ENCODE measurements at regions not wholly inside any gene's neighbourhood (a gene's known extent, or its start where the extent isn't known, plus 50 kb on each side); places are given as distances from the start of the nearest gene placed in this dataset.

- TF ChIP-seq RAD21 (IDR thresholded peaks at IDR 0.05; ENCODE audit: low read length) (no peak), FOSL2 (IDR thresholded peaks at IDR 0.05; ENCODE audit: borderline replicate concordance, low read depth) (no peak)
These were observed 55.2 kb upstream of the OLFM1 start for GRCh38 chr9:135032041-135032835.

GRCh38 chr9:135032868-135033460 is 54.5 kb upstream of the OLFM1 start:
- Histone ChIP-seq H3K79me2 (ENCODE audit: insufficient read depth) (no peaks in the 10 kb centered on the region), H3K4me1 (ENCODE audit: control insufficient read depth in 1 of 2, insufficient read depth in 2 of 2, low read depth in 1 of 2, low read length in 1 of 2) (no peaks in the 10 kb centered on the region)
- WGBS (ENCODE audit: low lambda C conversion rate) = 61% methylated on average over 20 of the region's 22 CpGs

More at GRCh38 chr9:135032041-135032835, 55.2 kb upstream of the OLFM1 start:
- CTCF ChIA-PET = interaction anchor here (1.3 kb wide), 1 partner anchor 9 kb away, joined by 3 read pairs; no protein-coding TSS in a partner anchor
- Histone ChIP-seq H3K79me2 (ENCODE audit: insufficient read depth) (no peaks in the 10 kb centered on the region), H3K36me3 (replicated peaks in 1 of 2; ENCODE audit: control insufficient read depth in 1 of 2, insufficient read depth in 2 of 2, low read length in 1 of 2) (no peaks in the 10 kb centered on the region), H3K9me2 (no peaks in the 10 kb centered on the region), H3K9ac (no peak overlapping the region), H3K27me3 (ENCODE audit: insufficient read depth) (no peaks in the 10 kb centered on the region), H3K27ac (ENCODE audit: low read depth in 2 of 2, low read length in 1 of 2) (no peak overlapping the region), H3K4me1 (ENCODE audit: control insufficient read depth in 1 of 2, insufficient read depth in 2 of 2, low read depth in 1 of 2, low read length in 1 of 2) (no peaks in the 10 kb centered on the region), H2AFZ (ENCODE audit: low read depth) (no peak overlapping the region), H3K4me2 (no peak overlapping the region), H3K9me3 (no peaks in the 10 kb centered on the region), H4K20me1 (ENCODE audit: insufficient read depth) (no peaks in the 10 kb centered on the region), H3K4me3 (ENCODE audit: low read depth in 2 of 2, low read length in 1 of 2) (no peak overlapping the region), H3F3A (replicated peaks; ENCODE audit: insufficient read depth) (no peaks in the 10 kb centered on the region)
- no peak for DNase-seq
- POLR2A ChIA-PET = no interaction called here
- WGBS (ENCODE audit: low lambda C conversion rate) = 42% methylated on average over 10 of the region's 13 CpGs

More at GRCh38 chr9:135032868-135033460, 54.5 kb upstream of the OLFM1 start:
- Histone ChIP-seq H3K36me3 (replicated peaks in 1 of 2; ENCODE audit: control insufficient read depth in 1 of 2, insufficient read depth in 2 of 2, low read length in 1 of 2) (no peaks in the 10 kb centered on the region), H2AFZ (ENCODE audit: low read depth) (no peak overlapping the region), H3K9ac (no peak overlapping the region), H3K9me3 (no peaks in the 10 kb centered on the region), H3F3A (replicated peaks; ENCODE audit: insufficient read depth) (no peaks in the 10 kb centered on the region), H4K20me1 (ENCODE audit: insufficient read depth) (no peaks in the 10 kb centered on the region), H3K4me2 (no peak overlapping the region), H3K4me3 (ENCODE audit: low read depth in 2 of 2, low read length in 1 of 2) (no peak overlapping the region), H3K27me3 (ENCODE audit: insufficient read depth) (no peaks in the 10 kb centered on the region), H3K9me2 (no peaks in the 10 kb centered on the region), H3K27ac (ENCODE audit: low read depth in 2 of 2, low read length in 1 of 2) (no peak overlapping the region)
- TF ChIP-seq RFX5 (IDR thresholded peaks at IDR 0.05; ENCODE audit: low read length) (no peak), SIN3A (IDR thresholded peaks at IDR 0.05; ENCODE audit: borderline replicate concordance, low read depth, low read length) (no peak), GABPA (IDR thresholded peaks at IDR 0.05; ENCODE audit: low read depth) (no peak), TCF12 (IDR thresholded peaks at IDR 0.05) (no peak), USF2 (IDR thresholded peaks at IDR 0.05; ENCODE audit: borderline replicate concordance, low read depth, low read length) (no peak), PBX3 (IDR thresholded peaks at IDR 0.05) (no peak), JUND (IDR thresholded peaks at IDR 0.05) (no peak), RAD21 (IDR thresholded peaks at IDR 0.05; ENCODE audit: low read length) (no peak), GATA2 (CRISPR knock-in tag; IDR thresholded peaks at IDR 0.05) (no peak)
- no peak for DNase-seq
- ChIA-PET POLR2A (no interaction called here), CTCF (interaction anchor here (1.3 kb wide), 1 partner anchor 10 kb away, joined by 3 read pairs; no protein-coding TSS in a partner anchor)
